GM12878 (cell line): ENCODE measurements at regions not wholly inside any gene's neighbourhood (a gene's known extent, or its start where the extent isn't known, plus 50 kb on each side); places are given as distances from the start of the nearest gene placed in this dataset.

Source experiments
- ATAC-seq: fragments of 200-7000 bp; cut with Tn5 transposase; 3 replicates; pipeline ENCODE4 v1.9.1; 2020; ENCODE audit warnings: mild to moderate bottlenecking, moderate library complexity
- BruUV-seq: library from RNA; stranded (reverse); fragments of 400-500 nt; replicated peaks from 2 replicates; lab custom pipeline; 2021; lab: Mats Ljungman, UMichigan
- CTCF ChIA-PET: fragments of 300-600 bp; sonication (Branson Sonifier 250); formaldehyde crosslinking; extraction: SDS; loops from one replicate; lab custom pipeline; 2021; ENCODE audit warnings: inconsistent platforms; lab: Yijun Ruan, JAX
- POLR2A ChIA-PET: fragments of 350-600 bp; formaldehyde crosslinking; extraction: SDS; loops from one replicate; lab custom pipeline; 2021; ENCODE audit warnings: inconsistent platforms; lab: Charles Lee
- RAD21 ChIA-PET: fragments of 300-600 bp; sonication (Branson Sonifier 250); formaldehyde crosslinking; loops from one replicate; lab custom pipeline; 2023; ENCODE audit warnings: antibody characterized with exemption; ENCODE audit not compliant: unreplicated experiment; lab: Charles Lee
- SMC1A ChIA-PET: fragments of 300-600 bp; sonication (Branson Sonifier 250); formaldehyde crosslinking; loops from one replicate; lab custom pipeline; 2023; ENCODE audit not compliant: unreplicated experiment, uncharacterized antibody; lab: Charles Lee
- DNase-seq: peaks from one replicate; pipeline ENCODE4 v3.0.0-alpha.2; 2011; ENCODE audit warnings: low read depth, low spot score
- FAIRE-seq: peaks from 3 replicates; lab custom pipeline; 2011; peaks lifted over from hg19 to GRCh38; lab: Jason Lieb, UNC
- H2AFZ ChIP-seq: 2 replicates; pipeline ENCODE4 v1.6.0; 2011; ENCODE audit warnings: low read depth, low read length, control low read depth; ENCODE audit not compliant: control insufficient read depth
- H3K27ac ChIP-seq: 2 replicates; pipeline ENCODE4 v1.5.1; 2011; ENCODE audit warnings: control low read depth; ENCODE audit not compliant: control insufficient read depth, insufficient read depth
- H3K27me3 ChIP-seq, 2 experiments: replicated peaks in 1 of 2; 2 replicates each; pipeline versions ENCODE4 v1.6.0 to v1.6.1; 2011; ENCODE audit warnings: low read length in 1 of 2; ENCODE audit not compliant: control insufficient read depth in 2 of 2, insufficient read depth in 2 of 2
- H3K36me3 ChIP-seq, 2 experiments: 2 replicates each; pipeline ENCODE4 v1.5.1; 2011; ENCODE audit warnings: low read length in 1 of 2; ENCODE audit not compliant: control insufficient read depth in 2 of 2, insufficient read depth in 2 of 2
- H3K4me1 ChIP-seq: 2 replicates; pipeline ENCODE4 v1.6.1; 2011; ENCODE audit warnings: mild to moderate bottlenecking, low read length, moderate library complexity, mixed read lengths; ENCODE audit not compliant: control insufficient read depth, insufficient read depth
- H3K4me2 ChIP-seq: 2 replicates; pipeline ENCODE4 v1.6.0; 2011; ENCODE audit warnings: control low read depth; ENCODE audit not compliant: control insufficient read depth, insufficient read depth
- H3K4me3 ChIP-seq: fragments of 200-600 bp; sonication (generic); 2 replicates; pipeline ENCODE4 v1.5.1; 2016
- H3K79me2 ChIP-seq: 2 replicates; pipeline ENCODE4 v1.6.0; 2011; ENCODE audit warnings: low read length; ENCODE audit not compliant: control insufficient read depth, insufficient read depth
- H3K9ac ChIP-seq: 2 replicates; pipeline ENCODE4 v1.8.0; 2011; ENCODE audit warnings: low read length, control low read depth, mixed read lengths; ENCODE audit not compliant: control insufficient read depth, insufficient read depth
- H3K9me3 ChIP-seq: replicated peaks from 3 replicates; pipeline ENCODE4 v1.5.1; 2011; ENCODE audit warnings: mild to moderate bottlenecking, low read length; ENCODE audit not compliant: control insufficient read depth, insufficient read depth
- H4K20me1 ChIP-seq: 2 replicates; pipeline ENCODE4 v1.6.0; 2011; ENCODE audit not compliant: control insufficient read depth, insufficient read depth
- BHLHE40 ChIP-seq, 2 experiments: fragments of 450-650 bp in 1 of 2; IDR thresholded peaks; 2 replicates each; pipeline ENCODE4 v1.6.1; 2011 to 2017; ENCODE audit warnings: low read depth in 2 of 2, borderline replicate concordance in 1 of 2, improper control_type of control experiment in 1 of 2, low read length in 1 of 2, mild to moderate bottlenecking in 1 of 2
- MLLT1 ChIP-seq: fragments of 450-650 bp; IDR thresholded peaks from 2 replicates; pipeline ENCODE4 v1.6.1; 2016; ENCODE audit warnings: mild to moderate bottlenecking
- MYB ChIP-seq: fragments of 150-350 bp; IDR thresholded peaks from 2 replicates; pipeline ENCODE4 v1.6.1; 2014; ENCODE audit warnings: mild to moderate bottlenecking, low read depth, low read length, borderline replicate concordance
- NR2C2 ChIP-seq: IDR thresholded peaks from 2 replicates; pipeline ENCODE4 v1.6.1; 2011; ENCODE audit warnings: borderline replicate concordance, low read depth; ENCODE audit not compliant: control insufficient read depth, insufficient read length
- POLR2AphosphoS2 ChIP-seq: IDR thresholded peaks from 2 replicates; pipeline ENCODE4 v1.6.1; 2011; ENCODE audit warnings: low read depth, mild to moderate bottlenecking, low read length, improper control_type of control experiment, moderate library complexity
- SP1 ChIP-seq: IDR thresholded peaks from one replicate; pipeline ENCODE4 v1.6.1; 2011; ENCODE audit warnings: low read depth, low read length
- ZNF687 ChIP-seq: fragments of 450-650 bp; IDR thresholded peaks from 2 replicates; pipeline ENCODE4 v1.6.1; 2017; ENCODE audit warnings: mild to moderate bottlenecking, moderate library complexity
- WGBS: methylation state at CpG from one replicate; pipeline ENCODE4 v1.1.6; 2016; ENCODE audit warnings: low lambda C conversion rate; ENCODE audit not compliant: insufficient replicate concordance, insufficient coverage; ENCODE audit errors: missing lambda C conversion rate; 5-methylcytosine and 5-hydroxymethylcytosine counted together
- in situ Hi-C: fragments of 300-500 bp; cut with MboI; formaldehyde crosslinking; loops from 9 replicates; pipeline ENCODE4 v1.14.3; 2018; ENCODE audit warnings: mixed read lengths
- intact Hi-C: fragments of 100-400 bp; cut with micrococcal nuclease; formaldehyde crosslinking; loops from one replicate; pipeline ENCODE4 v1.14.2; 2022; ENCODE audit not compliant: unreplicated experiment

DNA sequence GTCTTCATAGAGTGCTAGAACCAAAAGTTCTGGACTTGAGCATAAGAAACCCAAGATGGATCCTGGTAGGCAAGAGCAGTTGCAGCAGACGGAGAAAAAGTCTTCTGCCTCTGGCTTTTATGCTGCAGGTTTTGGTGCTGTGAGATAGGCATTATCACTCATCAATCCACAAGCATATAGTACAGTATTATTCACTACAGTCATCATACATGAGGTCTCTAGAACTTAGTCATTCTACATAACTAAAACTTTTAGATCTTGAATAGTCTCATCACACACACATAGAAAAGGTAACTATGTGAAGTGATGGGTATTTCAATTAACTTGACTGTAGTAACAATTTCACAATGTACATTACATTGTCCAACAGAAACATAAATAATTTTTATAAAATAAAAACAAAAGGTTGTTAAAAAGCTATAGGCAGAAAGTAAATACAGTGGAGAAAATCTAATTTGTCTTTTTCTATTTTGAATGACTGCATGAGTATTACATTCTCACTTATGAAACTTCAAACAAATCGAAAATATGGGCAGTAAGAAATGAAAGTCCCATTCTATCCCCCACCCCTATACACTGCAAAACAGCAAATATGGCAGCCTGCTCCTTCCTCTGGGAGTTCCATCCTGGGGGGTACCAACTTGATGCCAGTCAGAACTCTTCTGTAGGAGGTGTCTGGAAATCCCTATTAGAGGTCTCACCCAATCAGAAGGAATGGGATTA, 534.3 kb upstream of the ACVR2A start:
- Histone ChIP-seq H3K4me1 (no peaks in the 10 kb centered on the region), H3K79me2 (no peaks in the 10 kb centered on the region), H3K4me3 (no peak overlapping the region), H3K36me3 (no peaks in the 10 kb centered on the region), H3K9ac (no peak overlapping the region), H3K9me3 (no peaks in the 10 kb centered on the region; the same call in 2 of the 3 replicates), H2AFZ (no peak overlapping the region), H3K4me2 (no peak overlapping the region), H4K20me1 (no peaks in the 10 kb centered on the region), H3K27me3 (no peaks in the 10 kb centered on the region), H3K27ac (no peak overlapping the region)
- SMC1A ChIA-PET, result no interaction called here
- 47% methylated on average over 2 of the region's 2 CpGs for WGBS
- CTCF ChIA-PET, result interaction anchor here (1.8 kb wide), 1 partner anchor 602 kb away, joined by 4 read pairs; no protein-coding TSS in a partner anchor
- ATAC-seq, result no peak
- no TSS peak for BruUV-seq
- TF ChIP-seq MLLT1 (no peak), MYB (no peak), ZNF687 (no peak), POLR2AphosphoS2 (no peak), NR2C2 (no peak), SP1 (no peak), BHLHE40 (IDR thresholded peaks at IDR 0.05; ENCODE audit: borderline replicate concordance in 1 of 2, low read depth in 2 of 2, low read length in 1 of 2) (no peak)
- POLR2A ChIA-PET, result interaction anchor here (0.5 kb wide), 1 partner anchor 1560 kb away, joined by 4 read pairs; no protein-coding TSS in a partner anchor
- in situ Hi-C loops, result no loop called here
- no peak for DNase-seq
- no peak for FAIRE-seq
- intact Hi-C loops, result no loop called here
- RAD21 ChIA-PET, result no interaction called here
